NCI-H345 treated with DMSO at 0.1 percent for 48 hours (cell line): ENCODE measurements at regions not wholly inside any gene's neighbourhood (a gene's known extent, or its start where the extent isn't known, plus 50 kb on each side); places are given as distances from the start of the nearest gene placed in this dataset.
"Not testable (repeated sequence)": the region's sequence is repeated elsewhere in the genome, so short reads cannot be mapped to it uniquely, and the experiment has no call there.

Experiments used
- DNase-seq: peaks from one replicate; lab custom pipeline; 2025; ENCODE audit not compliant: unreplicated experiment; lab: John Stamatoyannopoulos, UW

GRCh38 chr20:52054123-52054522, 137.5 kb downstream of the ZFP64 start:
- no peak for DNase-seq

- DNase-seq: no peak
Observed at GRCh38 chr20:52049001-52049731, 142.4 kb downstream of the ZFP64 start.

GRCh38 chr20:52047811-52048764, 143.5 kb downstream of the ZFP64 start:
- DNase-seq: no peak

- no peak for DNase-seq
Observed at GRCh38 chr20:52041966-52042365, 149.6 kb downstream of the ZFP64 start.

GRCh38 chr20:52039790-52040189, 151.8 kb downstream of the ZFP64 start:
- no peak for DNase-seq

GRCh38 chr20:52038632-52039031, 152.9 kb downstream of the ZFP64 start:
- not testable (repeated sequence) for DNase-seq

GRCh38 chr20:52037370-52037769, 154.2 kb downstream of the ZFP64 start:
- DNase-seq: no peak

- no peak for DNase-seq
Observed at GRCh38 chr20:52035977-52036376, 155.6 kb downstream of the ZFP64 start.

GRCh38 chr20:52035498-52035897, 156.1 kb downstream of the ZFP64 start:
- no peak for DNase-seq

GRCh38 chr20:52034581-52034980, 157.0 kb downstream of the ZFP64 start:
- no peak for DNase-seq

GRCh38 chr20:52033313-52033712, 158.3 kb downstream of the ZFP64 start:
- no peak for DNase-seq

- not testable (repeated sequence) for DNase-seq
Observed at GRCh38 chr20:52032304-52032683, 159.3 kb downstream of the ZFP64 start.

- no peak for DNase-seq
Observed at GRCh38 chr20:52031563-52032303, 159.8 kb downstream of the ZFP64 start.

GRCh38 chr20:52031206-52031562, 160.4 kb downstream of the ZFP64 start:
- no peak for DNase-seq

- not testable (repeated sequence) for DNase-seq
Observed at GRCh38 chr20:52029129-52029528, 162.4 kb downstream of the ZFP64 start.

- DNase-seq: no peak
Observed at GRCh38 chr20:52025938-52026337, 165.6 kb downstream of the ZFP64 start.

- no peak for DNase-seq
Observed at GRCh38 chr20:52019313-52019712, 172.3 kb downstream of the ZFP64 start.

GRCh38 chr20:52017669-52018317, 173.8 kb downstream of the ZFP64 start:
- DNase-seq: no peak

GRCh38 chr20:52016022-52016421, 175.6 kb downstream of the ZFP64 start:
- DNase-seq: no peak

- no peak for DNase-seq
Observed at GRCh38 chr20:52015155-52015554, 176.4 kb downstream of the ZFP64 start.

GRCh38 chr20:52012079-52012478, 179.5 kb downstream of the ZFP64 start:
- no peak for DNase-seq
